EH (cell line): ENCODE measurements at regions not wholly inside any gene's neighbourhood (a gene's known extent, or its start where the extent isn't known, plus 50 kb on each side); places are given as distances from the start of the nearest gene placed in this dataset.

Source experiments
- DNase-seq: peaks from one replicate; pipeline ENCODE4 v3.0.0-alpha.2; 2015; ENCODE audit warnings: low read depth

DNA sequence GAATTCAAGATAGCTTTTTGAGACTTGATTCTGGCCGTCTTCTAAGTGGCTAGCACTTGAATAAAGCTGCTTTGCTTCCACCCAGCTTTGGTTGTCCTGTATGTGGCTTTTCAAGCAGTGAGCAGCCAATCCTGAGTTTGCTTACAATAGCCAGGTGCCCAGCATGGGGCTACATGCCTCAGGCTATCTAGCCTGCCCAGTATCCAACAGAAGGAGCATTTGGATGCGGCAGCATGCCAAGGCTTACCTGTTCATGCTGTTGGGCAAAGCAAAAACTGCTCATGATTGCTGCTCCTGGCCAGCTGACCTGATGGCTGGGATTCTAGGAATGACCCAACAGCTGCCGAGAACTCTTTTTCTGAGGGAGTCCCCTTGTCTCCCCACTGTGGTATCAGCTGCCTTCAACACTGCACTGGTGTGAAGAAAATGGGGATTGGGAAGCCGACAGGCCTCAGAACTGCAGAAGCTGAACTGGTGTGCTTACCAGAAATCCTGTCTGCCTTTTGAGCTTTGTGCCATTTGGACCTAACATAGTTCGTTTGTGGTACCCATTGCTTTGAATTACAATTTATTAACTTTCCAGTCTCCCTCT, 618.9 kb upstream of the IGFBP3 start:
- no peak for DNase-seq

DNA sequence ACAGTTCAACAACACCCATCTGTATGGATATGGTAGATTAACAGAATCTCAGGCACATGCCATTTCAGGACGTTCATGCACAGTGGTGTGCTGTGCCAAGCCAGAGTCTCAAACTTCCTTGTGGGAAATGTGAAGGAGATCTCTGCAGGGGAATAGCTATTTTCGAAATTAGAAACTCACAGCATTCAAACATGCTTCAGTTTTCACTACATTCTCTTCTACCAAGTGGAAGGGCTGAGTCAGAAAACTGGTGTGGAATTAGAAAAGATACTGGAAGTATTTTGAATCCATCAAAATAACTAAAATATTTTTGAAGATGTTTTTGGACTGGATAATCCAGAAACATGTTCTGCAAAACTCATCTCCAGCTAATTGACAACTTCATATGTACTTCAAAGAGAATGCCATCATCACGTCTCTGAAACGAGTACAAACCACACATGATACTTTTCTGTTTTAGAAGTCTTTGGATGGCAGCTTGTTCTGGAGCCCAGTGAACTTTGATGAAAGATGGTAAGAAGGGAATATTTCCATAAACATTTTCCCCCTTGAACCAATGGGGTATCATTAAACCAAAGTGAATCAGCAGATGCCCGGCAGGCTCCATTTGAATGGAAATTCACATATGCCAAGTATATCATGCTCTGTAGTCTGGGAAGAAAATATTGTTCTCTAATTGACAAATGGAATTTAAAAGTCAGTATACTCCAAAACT, 616.3 kb upstream of the IGFBP3 start:
- peak; percentile 62 for DNase-seq

DNA sequence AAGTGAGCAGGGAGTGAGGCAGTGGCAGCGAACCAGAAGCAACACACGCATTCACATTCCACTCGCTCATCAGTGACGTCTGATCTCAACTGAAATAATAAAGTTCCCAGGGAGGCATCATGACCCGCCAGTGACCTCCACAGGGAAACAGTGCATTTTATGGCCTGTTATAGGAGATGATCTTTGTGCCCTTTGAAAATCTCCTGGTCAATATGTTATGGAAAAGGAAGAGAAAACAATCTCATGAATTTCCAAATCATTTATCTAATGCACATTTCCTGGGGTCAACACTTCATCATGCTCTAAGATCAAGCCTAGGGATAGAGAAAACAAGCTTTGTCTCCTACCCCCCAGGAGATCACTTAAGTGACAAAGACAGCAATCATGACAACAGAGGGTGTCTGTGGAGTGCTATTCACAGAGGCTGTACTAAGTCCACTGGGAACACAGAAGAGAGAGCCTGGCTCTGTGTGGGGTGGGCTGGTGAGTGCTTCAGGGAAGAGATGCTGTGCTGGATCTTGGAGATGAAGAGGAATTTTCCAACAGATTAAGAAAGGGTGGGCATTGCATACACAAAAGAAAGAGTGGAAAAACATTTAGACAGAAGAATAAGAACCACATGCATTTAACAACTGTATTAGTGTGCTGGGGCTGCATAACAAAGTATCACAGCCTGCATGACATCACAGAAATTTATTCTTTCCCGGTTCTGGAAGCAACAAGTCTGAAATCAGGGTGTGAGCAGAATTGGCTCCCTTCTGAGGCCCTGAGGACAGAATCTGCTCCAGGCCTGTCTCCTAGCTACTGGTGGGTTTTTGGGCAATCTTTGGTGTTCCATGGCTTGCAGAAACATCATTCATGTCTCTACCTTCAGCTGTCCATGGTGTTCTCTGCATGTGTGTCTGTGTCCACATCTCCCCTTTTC, 613.9 kb upstream of the IGFBP3 start:
- DNase-seq = peak; percentile 95

DNA sequence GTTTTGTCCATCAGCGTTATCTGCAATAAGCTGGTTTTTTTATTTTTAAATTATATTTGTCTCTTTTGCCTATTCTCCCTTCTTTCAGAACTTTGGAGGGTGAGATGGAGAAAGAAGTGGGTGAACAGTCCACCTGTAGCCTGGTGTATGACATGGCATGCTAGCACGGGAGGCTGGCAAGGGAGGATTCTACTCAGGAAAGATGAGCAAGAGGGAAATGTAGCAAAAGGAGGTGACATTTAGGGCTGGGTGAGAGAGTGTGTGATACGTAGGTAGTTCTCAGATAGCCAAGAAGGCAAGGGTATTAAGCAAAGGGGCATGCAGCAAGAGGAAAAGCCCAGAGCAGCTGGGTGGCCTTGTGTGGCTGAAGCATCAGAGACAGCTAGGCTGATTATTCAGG, 612.9 kb upstream of the IGFBP3 start:
- no peak for DNase-seq

DNA sequence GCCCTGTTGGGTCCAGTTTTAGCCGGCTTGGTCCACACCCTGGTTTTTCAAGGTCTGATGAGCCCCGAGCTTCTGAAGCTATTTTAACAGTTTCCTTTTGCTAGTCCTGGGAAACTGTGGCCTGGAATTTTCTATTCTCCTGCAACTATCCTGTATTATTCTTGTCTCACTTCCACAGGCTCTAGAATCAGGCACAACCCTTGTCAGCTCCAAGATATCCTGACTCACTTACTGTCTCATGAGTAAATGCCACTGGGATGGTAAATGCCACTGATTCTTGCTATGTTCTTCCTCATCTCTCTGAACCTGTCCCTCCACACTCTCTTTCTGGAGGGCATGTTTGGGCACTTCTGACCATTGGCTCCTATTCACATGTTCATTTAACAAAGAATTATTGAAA, 611.5 kb upstream of the IGFBP3 start:
- DNase-seq = peak; percentile 76

DNA sequence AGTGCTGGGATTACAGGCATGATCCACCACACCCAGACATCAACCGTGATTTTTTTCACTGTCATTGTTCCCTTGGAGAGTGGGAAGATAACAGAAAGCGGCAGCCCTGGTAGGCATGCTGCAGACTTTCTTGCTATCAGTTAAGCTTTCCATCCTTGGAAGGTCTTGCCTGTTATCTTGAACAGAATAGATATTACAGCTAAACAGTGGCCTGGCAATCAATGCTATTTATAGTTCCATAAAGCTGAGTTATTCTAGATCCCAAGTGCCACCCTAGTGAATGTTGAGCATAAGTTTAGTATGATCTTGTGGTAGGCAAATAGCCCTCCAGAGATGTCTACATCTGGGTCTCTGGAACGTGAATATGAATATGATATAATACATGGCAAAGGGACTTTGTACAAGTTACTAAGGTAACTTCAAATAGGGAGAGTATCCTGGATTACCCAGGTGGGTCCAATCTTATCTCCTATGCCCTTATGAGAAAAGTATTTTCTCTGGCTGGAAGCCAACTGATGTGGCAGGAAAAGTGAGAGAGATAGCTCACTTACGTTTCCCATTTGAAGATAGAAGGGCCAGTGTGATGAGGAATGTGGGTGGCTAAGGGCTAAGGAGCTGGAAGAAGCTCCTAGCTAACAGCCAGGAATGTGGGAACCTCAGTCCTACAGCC, 609.1 kb upstream of the IGFBP3 start:
- no peak for DNase-seq

DNA sequence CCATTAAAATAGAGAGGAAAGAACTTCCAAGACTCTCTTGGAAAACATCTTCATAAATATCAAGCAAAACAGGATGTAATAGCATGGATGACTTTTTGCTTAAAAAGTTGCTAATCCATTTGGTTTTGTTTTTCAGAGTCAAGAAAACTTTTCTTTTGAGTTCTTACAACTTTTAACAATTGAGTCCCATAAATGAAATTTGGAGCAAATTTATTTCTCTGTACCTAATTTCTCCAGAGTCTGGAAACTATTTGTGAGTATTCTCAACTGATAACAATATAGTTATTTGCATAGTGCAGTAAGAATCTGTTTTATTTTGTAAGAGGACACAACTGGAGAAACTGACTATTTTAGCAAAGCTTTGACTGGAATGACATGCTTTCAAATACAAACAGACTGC, 606.3 kb upstream of the IGFBP3 start:
- no peak for DNase-seq

DNA sequence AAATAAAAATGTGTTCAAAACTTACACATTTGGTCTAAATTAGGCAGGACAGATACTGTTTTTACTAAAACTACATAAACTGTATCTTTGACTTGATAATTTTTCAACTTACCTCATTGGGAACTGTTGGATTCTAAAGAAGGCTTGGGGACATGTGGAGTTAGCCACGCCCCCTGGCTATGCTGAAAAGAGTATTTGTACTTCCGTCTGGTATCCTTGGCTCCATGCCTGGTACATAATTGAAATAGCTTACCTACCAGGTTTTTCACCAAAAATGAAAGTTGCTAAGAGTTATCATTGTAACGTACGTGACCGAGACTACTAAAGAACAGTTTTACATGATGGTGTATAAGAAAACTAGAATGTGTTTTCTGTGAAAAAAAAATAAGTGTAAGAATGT, 604.8 kb upstream of the IGFBP3 start:
- peak; percentile 20 for DNase-seq

DNA sequence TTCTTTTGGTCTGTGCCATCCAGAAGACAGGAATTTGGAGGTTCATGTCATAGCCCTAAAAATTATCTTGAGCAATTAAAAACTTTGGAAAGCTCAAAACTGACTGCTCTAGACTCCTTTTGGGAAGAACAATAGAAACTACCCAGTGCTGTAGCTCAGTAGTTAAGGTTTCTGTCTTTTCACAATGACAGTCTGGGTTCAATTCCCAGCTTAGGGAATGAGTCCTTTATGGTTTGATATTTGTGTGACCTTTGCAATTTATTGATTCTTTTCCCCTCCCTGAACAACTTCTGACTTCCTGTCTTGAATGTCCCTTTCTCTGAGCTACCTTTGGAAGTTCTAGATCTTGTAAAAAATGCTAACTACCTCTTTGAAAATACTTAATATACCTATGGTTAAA, 603.3 kb upstream of the IGFBP3 start:
- DNase-seq = no peak

DNA sequence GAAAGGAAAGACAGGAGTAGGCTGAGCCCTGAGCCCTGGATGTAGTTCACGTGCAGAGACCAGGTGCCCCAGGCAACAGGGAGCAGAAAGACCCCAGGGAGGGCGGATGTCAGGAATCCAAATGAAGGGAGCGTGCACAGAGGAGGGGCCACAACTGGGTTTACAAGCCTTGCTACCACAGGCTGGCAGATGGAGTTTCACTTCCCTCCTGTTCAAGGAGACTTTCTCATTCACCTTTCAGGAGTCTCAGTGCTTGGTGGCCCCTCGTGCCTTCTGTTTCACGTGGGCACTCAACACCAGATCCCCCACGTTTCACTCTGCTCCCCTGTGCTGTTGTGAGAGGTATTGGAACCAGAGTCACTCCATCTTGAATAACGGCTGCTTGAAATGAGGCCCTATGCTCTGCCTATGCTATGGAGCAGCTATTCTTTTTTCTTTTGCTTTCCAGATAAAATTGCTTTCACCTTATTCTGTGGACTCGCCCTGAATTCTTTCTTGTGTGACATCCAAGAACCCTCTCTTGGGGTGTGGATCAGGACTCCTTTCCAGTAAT, 601.4 kb upstream of the IGFBP3 start:
- DNase-seq = no peak

DNA sequence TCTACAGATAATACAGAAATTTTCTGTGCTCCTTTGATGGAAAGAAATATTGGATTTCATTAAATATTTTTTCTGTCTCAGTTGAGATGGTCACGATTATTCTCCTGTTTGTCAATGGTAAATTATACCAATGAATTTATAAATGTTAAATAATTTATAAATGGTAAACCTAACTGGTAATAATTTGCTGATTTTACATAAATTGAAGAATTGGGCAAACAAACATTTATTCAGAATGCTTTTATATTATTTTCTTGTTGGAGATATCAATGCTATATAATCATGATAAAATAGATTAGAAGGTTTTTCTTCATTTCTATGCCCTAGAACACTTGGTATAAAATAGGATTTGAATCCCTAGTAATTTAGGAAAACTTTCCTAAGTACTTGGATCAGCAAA, 597.6 kb upstream of the IGFBP3 start:
- no peak for DNase-seq

DNA sequence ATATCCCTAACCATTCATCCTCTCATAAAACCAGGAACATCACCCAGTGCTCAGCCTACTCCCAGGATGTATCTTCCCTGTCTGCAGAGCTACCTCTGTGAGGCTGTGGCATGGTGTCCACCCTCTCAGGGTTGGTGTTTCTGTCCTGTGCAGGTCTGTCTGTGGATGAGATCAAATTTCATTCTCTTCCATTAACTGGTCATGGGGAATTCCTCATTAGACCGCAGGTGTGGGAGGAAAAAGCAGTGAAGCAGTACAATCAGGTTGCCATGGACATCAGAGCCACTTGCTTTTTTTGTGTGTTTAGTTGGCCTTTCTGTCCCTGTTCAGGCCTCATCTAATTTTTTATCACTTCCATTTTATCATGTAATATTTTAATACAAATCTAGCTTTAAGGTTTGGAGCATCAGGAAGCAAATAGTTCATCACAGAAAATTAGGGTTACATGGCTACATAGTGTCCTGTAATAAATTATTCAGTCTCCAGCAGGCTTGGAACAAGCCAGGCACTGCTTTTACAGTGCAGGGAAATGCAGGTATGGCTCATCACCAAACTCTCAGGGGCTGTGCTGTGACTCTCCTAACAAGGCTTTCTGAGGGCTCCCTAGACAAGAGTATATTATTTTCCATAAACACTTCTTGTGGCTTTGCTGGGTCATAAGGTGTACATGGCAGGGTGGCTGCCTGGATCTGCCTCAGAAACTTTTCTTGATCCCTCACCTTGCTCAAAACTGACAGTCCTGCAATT, 594.9 kb upstream of the IGFBP3 start:
- no peak for DNase-seq

DNA sequence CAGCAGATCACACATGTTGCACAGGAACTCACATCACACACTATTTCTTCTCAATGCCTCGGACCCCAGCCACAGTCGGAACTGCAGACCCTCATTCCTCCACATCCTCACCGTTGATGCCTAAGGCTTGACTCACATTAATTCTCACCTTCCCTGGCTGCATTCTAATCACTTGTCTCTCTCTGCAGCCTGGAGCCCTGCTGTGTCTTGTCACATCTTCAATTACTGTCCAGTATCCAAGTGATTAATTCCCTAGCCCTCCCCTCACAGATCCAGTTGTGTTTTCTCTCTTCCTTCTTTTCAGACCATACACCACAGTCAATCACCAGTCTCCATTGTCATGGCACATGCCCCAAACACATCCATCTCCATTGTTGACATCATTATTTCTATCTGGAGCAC, 592.4 kb upstream of the IGFBP3 start:
- DNase-seq = no peak

DNA sequence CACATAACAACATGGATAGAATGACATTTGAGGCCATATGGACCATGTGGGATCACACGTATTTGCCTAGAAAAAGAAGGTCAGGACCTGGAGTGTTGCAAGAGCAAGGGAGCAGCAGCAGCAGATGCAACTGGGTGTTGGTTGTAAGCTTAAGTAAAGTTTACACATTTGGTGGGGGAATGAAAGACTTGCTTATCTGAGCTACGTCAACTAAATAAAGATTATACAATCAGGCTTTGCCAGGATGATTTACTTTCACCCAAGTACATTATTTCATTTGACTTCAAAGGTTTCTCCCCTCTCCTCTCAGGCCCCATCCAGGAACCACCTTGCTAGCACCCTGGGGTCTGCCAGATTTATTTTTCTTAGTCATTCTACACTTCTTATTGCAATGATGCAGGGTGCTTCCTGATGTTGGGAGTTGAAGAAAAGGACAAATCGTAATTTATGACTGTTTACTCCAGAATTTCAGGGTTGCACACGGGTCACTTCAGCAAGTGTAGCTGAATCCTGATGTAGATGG, 591.9 kb upstream of the IGFBP3 start:
- no peak for DNase-seq

DNA sequence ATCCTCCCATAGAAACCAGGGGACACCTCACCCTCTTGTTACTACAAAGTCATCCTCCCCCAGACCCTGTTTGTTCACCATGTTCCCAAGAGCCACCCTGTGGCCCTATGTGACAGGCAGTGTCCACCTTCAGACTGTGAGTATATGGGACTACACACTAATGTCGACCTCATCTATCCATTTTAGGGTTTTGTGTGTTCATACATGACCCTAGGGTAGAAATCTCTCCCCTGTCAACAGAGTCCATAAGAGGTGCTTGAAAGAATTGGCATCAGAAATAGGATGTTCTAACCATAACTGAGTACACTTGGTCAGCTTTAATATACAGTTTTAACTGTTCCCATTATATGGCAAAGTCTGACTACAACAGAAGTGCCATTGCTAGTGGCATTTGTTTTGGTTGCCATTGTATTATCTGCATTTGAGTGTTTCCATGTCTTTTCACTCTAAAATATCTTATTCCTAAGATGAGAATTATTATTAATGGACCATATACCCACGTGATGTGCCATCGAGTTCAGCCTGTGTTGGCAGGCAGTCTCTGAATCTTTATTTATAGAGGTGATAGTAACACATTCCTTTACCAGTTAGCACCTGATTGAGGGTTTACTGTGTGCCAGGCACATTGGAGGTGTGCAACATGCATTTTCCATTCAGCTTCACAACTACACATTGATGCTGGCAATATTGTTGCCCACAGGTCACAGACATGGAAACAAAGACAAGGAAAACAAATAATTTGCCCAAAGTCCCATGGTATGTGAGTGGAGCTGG, 590.6 kb upstream of the IGFBP3 start:
- no peak for DNase-seq

DNA sequence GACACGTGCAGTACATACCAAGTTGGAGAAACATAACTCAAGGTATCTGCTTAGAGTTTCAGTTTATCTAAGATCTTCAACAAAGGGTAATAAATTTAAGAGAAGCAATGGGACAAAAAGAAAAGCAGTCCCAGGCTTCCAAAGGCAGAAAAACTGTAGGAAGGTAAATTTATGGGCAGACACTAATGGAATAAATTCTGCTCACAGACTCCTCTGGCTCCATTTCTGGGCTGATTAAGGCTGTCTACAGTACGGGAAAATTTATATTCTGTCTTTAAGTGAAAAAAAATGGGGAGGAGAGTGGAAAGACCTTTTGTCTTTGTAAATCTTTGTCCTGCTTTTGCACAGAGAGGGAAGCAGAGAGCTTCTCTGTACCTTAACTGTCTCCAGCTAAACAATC, 587.5 kb upstream of the IGFBP3 start:
- DNase-seq = no peak

DNA sequence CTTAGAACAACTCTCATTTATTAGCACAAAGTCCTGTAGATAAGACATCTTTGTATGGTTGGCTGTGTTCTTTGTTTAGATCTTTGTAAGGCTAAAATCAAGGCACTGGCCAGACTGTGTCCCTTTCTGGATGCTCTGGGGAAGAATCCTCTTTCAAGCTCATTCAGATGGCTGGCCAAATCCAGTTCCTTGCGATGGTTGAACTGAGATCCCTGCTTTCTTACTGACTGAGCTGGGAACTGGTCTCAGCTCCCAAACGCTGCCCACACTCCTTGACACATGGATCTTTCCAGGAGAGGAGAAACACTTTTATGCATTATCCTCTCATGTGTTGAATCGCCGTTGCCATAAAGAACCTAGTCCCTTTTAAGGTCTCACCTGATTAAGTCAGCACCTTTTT, 586.5 kb upstream of the IGFBP3 start:
- no peak for DNase-seq

DNA sequence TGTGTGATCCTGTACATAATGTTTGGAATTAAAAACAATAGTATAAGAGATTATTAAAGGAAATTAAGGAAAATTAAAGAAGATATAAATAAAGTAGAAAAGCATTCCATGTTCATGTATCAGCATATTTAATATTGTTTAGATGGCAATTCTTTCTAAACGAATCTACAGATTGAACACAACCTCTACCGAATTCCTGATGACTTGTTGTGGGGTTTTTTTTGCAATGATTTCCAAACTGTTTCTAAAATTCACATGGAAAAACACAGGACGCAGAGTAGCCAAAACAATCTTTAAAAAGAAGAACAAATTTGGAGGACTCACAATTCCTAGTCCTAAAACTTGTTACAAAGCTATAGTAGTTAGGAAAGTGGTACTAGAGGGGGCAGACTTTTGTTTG, 573.4 kb upstream of the IGFBP3 start:
- DNase-seq = peak; percentile 67

DNA sequence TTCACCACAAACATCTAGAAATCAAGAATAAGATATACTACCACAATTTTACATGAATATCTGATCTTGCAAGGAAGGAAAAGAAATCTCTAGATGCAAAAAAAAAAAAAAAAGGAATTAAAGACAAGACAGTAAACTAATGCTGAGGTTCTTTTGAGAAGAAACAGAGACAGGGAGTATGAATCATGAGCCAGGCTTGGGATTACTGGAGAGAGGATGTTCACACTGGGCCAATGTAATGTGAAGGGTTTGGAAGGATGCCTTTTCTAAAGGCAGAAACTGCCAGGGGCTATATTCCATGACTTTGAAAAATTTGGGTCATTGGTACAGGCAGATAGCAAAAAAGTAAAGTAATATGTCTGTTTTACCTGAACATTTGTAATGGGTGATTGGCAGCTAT, 573.0 kb upstream of the IGFBP3 start:
- peak; percentile 94 for DNase-seq

DNA sequence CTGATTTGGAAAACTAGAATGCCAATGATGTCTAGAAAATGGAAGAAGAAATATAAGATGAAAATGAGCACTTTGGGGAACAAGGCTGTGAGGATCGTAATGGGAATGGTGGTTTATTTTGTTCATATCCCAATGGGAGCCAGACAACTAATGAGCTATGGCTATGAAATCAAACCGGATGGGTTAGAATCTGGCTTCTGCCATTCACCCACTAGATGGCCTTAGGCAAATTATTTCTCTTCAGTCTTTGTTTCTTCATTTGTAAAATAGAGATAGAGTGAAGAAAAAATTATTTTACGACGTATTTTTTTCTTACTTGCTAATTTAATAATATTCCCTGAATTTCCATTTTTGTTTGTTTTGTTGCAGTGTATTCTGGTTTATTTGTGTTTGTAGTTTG, 572.1 kb upstream of the IGFBP3 start:
- peak; percentile 20 for DNase-seq
